ENCODE measurements at regions not wholly inside any gene's neighbourhood (a gene's known extent, or its start where the extent isn't known, plus 50 kb on each side); places are given as distances from the start of the nearest gene placed in this dataset.

DNA sequence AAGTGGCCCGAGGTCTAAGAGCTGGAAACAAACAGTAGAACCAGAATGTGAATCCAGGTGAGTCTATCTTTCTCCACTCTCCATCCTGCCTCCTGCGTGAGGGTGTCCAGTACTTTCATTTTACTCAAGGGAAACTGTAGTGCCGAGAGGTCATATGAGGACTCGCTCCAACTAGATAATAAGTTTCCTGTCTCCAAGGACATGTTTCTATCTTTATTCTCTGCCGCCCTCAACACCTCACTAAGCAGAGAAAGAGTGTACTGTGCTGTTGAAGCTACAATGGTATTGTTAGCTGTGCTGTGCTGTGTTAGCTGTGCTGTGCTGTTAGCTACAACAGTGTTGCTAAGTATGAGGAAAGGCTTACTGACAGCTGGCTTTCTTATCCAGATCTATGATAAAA is 137.9 kb upstream of the COL8A1 start:
- peak overlapping the region; percentile 20 for H2AFZ ChIP-seq (ENCODE audit: control insufficient read depth, low read depth, low read length)
- H3K9ac ChIP-seq (ENCODE audit: control insufficient read depth, insufficient read depth, low read length), result no peak overlapping the region
- H3K79me2 ChIP-seq (ENCODE audit: control insufficient read depth, insufficient read depth, low read length), result no peaks in the 10 kb centered on the region
- no peaks in the 10 kb centered on the region for H3K27me3 ChIP-seq (replicated peaks in 1 of 2; ENCODE audit: control insufficient read depth in 2 of 2, insufficient read depth in 2 of 2, low read length in 1 of 2)
- FAIRE-seq (no peak), ATAC-seq (no peak), DNase-seq (ENCODE audit: low read depth, low spot score) (no peak)
- ChIA-PET CTCF (interaction anchor here (0.6 to 12.8 kb wide), 15 partner anchors 9 to 309 kb away, joined by 3 to 303 read pairs (median 4); no protein-coding TSS in a partner anchor), POLR2A (no interaction called here), RAD21 (ENCODE audit: unreplicated experiment) (interaction anchor here (0.9 to 5.4 kb wide), 5 partner anchors 19 to 184 kb away, joined by 3 to 90 read pairs (median 4); no protein-coding TSS in a partner anchor), SMC1A (ENCODE audit: uncharacterized antibody, unreplicated experiment) (interaction anchor here (1.0 to 14.1 kb wide), 12 partner anchors 11 to 520 kb away, joined by 3 to 270 read pairs (median 4); no protein-coding TSS in a partner anchor)
- no peaks in the 10 kb centered on the region for H4K20me1 ChIP-seq (ENCODE audit: control insufficient read depth, insufficient read depth)
- no peak overlapping the region for H3K4me3 ChIP-seq
- H3K36me3 ChIP-seq (ENCODE audit: control insufficient read depth in 2 of 2, insufficient read depth in 2 of 2, low read length in 1 of 2), result no peaks in the 10 kb centered on the region
- H3K4me1 ChIP-seq (ENCODE audit: control insufficient read depth, insufficient read depth, low read length), result peaks cover 6% of the 10 kb centered on the region; the same call in 1 of the 2 replicates
- no peaks in the 10 kb centered on the region for H3K9me3 ChIP-seq (replicated peaks; ENCODE audit: control insufficient read depth, insufficient read depth, low read length)
- 88% methylated on average over 5 of the region's 5 CpGs for WGBS (ENCODE audit: insufficient coverage, insufficient replicate concordance, low lambda C conversion rate, missing lambda C conversion rate)
- intact Hi-C loops (cut with micrococcal nuclease; ENCODE audit: unreplicated experiment) (loop anchor here (10.0 kb wide), 1 partner anchor 676 kb away; no protein-coding TSS in a partner anchor), in situ Hi-C loops (cut with MboI) (no loop called here)
- no peak for TF ChIP-seq CBX3 (IDR thresholded peaks at IDR 0.05; ENCODE audit: borderline replicate concordance, low read depth)
- TF ChIP-seq, protein P1, sequence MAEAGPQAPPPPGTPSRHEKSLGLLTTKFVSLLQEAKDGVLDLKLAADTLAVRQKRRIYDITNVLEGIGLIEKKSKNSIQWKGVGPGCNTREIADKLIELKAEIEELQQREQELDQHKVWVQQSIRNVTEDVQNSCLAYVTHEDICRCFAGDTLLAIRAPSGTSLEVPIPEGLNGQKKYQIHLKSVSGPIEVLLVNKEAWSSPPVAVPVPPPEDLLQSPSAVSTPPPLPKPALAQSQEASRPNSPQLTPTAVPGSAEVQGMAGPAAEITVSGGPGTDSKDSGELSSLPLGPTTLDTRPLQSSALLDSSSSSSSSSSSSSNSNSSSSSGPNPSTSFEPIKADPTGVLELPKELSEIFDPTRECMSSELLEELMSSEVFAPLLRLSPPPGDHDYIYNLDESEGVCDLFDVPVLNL (IDR thresholded peaks at IDR 0.05; ENCODE audit: low read depth, low read length), result no peak
- TF ChIP-seq SMARCA5 (IDR thresholded peaks at IDR 0.05), result no peak
- TF ChIP-seq, protein P2, sequence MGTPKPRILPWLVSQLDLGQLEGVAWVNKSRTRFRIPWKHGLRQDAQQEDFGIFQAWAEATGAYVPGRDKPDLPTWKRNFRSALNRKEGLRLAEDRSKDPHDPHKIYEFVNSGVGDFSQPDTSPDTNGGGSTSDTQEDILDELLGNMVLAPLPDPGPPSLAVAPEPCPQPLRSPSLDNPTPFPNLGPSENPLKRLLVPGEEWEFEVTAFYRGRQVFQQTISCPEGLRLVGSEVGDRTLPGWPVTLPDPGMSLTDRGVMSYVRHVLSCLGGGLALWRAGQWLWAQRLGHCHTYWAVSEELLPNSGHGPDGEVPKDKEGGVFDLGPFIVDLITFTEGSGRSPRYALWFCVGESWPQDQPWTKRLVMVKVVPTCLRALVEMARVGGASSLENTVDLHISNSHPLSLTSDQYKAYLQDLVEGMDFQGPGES (IDR thresholded peaks at IDR 0.05), result no peak
- TF ChIP-seq, protein P3, sequence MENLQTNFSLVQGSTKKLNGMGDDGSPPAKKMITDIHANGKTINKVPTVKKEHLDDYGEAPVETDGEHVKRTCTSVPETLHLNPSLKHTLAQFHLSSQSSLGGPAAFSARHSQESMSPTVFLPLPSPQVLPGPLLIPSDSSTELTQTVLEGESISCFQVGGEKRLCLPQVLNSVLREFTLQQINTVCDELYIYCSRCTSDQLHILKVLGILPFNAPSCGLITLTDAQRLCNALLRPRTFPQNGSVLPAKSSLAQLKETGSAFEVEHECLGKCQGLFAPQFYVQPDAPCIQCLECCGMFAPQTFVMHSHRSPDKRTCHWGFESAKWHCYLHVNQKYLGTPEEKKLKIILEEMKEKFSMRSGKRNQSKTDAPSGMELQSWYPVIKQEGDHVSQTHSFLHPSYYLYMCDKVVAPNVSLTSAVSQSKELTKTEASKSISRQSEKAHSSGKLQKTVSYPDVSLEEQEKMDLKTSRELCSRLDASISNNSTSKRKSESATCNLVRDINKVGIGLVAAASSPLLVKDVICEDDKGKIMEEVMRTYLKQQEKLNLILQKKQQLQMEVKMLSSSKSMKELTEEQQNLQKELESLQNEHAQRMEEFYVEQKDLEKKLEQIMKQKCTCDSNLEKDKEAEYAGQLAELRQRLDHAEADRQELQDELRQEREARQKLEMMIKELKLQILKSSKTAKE (IDR thresholded peaks at IDR 0.05; ENCODE audit: low read depth, poor library complexity, severe bottlenecking), result no peak
- TF ChIP-seq, protein P4, sequence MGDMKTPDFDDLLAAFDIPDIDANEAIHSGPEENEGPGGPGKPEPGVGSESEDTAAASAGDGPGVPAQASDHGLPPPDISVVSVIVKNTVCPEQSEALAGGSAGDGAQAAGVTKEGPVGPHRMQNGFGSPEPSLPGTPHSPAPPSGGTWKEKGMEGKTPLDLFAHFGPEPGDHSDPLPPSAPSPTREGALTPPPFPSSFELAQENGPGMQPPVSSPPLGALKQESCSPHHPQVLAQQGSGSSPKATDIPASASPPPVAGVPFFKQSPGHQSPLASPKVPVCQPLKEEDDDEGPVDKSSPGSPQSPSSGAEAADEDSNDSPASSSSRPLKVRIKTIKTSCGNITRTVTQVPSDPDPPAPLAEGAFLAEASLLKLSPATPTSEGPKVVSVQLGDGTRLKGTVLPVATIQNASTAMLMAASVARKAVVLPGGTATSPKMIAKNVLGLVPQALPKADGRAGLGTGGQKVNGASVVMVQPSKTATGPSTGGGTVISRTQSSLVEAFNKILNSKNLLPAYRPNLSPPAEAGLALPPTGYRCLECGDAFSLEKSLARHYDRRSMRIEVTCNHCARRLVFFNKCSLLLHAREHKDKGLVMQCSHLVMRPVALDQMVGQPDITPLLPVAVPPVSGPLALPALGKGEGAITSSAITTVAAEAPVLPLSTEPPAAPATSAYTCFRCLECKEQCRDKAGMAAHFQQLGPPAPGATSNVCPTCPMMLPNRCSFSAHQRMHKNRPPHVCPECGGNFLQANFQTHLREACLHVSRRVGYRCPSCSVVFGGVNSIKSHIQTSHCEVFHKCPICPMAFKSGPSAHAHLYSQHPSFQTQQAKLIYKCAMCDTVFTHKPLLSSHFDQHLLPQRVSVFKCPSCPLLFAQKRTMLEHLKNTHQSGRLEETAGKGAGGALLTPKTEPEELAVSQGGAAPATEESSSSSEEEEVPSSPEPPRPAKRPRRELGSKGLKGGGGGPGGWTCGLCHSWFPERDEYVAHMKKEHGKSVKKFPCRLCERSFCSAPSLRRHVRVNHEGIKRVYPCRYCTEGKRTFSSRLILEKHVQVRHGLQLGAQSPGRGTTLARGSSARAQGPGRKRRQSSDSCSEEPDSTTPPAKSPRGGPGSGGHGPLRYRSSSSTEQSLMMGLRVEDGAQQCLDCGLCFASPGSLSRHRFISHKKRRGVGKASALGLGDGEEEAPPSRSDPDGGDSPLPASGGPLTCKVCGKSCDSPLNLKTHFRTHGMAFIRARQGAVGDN (IDR thresholded peaks at IDR 0.05), result no peak
- TF ChIP-seq, protein P5, sequence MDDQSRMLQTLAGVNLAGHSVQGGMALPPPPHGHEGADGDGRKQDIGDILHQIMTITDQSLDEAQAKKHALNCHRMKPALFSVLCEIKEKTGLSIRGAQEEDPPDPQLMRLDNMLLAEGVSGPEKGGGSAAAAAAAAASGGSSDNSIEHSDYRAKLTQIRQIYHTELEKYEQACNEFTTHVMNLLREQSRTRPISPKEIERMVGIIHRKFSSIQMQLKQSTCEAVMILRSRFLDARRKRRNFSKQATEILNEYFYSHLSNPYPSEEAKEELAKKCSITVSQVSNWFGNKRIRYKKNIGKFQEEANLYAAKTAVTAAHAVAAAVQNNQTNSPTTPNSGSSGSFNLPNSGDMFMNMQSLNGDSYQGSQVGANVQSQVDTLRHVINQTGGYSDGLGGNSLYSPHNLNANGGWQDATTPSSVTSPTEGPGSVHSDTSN (IDR thresholded peaks at IDR 0.05; ENCODE audit: insufficient replicate concordance, low read depth, low read length), result no peak
- TF ChIP-seq NBN (IDR thresholded peaks at IDR 0.05), result no peak
- TF ChIP-seq ZNF217 (IDR thresholded peaks at IDR 0.05), result no peak
- TF ChIP-seq BACH1 (IDR thresholded peaks at IDR 0.05; ENCODE audit: borderline replicate concordance), result no peak
- TF ChIP-seq NR2C1 (IDR thresholded peaks at IDR 0.05), result no peak
- no peak overlapping the region for H3K27ac ChIP-seq (ENCODE audit: control insufficient read depth, insufficient read depth)
- BruUV-seq (replicated peaks), result no TSS peak
- no peak overlapping the region for H3K4me2 ChIP-seq (ENCODE audit: control insufficient read depth, insufficient read depth)
